Right lobe of liver (tissue), 4 donors: ENCODE measurements at regions not wholly inside any gene's neighbourhood (a gene's known extent, or its start where the extent isn't known, plus 50 kb on each side); places are given as distances from the start of the nearest gene placed in this dataset.

Experiments used
- POLR2A ChIP-seq: fragments of 450-650 bp; IDR thresholded peaks from one replicate; pipeline ENCODE4 v1.6.1; 2017; ENCODE audit warnings: antibody characterized with exemption, mild to moderate bottlenecking
- TF ChIP-seq, protein P1 (sequence below), 4 donors: fragments of 200-600 bp in 3 of 4; fragments of 450-650 bp in 1 of 4; IDR thresholded peaks; one replicate each; pipeline versions ENCODE4 v1.5.1 to v1.8.0; 2016 to 2022; ENCODE audit warnings: antibody characterized with exemption in 4 of 4, mild to moderate bottlenecking in 2 of 4
- donor health status: DM: no; HTN: no; CAD: no.
- donor health status: DM: no; HTN: no; CAD: no.
- donor health status: DM: no; HTN: yes; CAD: no.

DNA sequence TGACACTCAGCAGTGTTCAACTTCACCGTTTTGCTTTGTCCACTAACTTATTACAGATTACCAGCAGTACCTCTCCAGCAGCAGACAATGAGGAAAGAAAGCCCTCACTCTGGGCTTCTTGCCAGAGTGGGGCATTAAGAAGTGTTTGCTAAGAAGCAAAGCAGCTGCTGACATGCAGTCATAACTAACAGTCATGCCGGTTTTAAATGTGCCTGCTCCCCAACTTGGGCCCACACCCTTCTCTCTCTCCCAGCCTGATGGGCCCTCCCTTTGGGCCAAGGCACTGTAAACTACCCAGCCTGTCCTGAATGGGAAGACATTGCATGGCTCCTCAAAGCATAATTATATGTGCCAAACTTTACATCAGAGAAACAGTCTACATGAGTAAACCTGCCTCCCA is 54.6 kb upstream of the HHIP start:
- TF ChIP-seq, protein P1, sequence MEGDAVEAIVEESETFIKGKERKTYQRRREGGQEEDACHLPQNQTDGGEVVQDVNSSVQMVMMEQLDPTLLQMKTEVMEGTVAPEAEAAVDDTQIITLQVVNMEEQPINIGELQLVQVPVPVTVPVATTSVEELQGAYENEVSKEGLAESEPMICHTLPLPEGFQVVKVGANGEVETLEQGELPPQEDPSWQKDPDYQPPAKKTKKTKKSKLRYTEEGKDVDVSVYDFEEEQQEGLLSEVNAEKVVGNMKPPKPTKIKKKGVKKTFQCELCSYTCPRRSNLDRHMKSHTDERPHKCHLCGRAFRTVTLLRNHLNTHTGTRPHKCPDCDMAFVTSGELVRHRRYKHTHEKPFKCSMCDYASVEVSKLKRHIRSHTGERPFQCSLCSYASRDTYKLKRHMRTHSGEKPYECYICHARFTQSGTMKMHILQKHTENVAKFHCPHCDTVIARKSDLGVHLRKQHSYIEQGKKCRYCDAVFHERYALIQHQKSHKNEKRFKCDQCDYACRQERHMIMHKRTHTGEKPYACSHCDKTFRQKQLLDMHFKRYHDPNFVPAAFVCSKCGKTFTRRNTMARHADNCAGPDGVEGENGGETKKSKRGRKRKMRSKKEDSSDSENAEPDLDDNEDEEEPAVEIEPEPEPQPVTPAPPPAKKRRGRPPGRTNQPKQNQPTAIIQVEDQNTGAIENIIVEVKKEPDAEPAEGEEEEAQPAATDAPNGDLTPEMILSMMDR (IDR thresholded peaks at IDR 0.05), result no peak
- no peak for TF ChIP-seq POLR2A
